H1 (cell line): ENCODE measurements at regions not wholly inside any gene's neighbourhood (a gene's known extent, or its start where the extent isn't known, plus 50 kb on each side); places are given as distances from the start of the nearest gene placed in this dataset.

Source experiments
- CTCF ChIA-PET: fragments of 300-600 bp; sonication (Branson Sonifier 250); formaldehyde crosslinking; loops from one replicate; lab custom pipeline; 2021; ENCODE audit not compliant: partially characterized antibody; lab: Charles Lee
- POLR2A ChIA-PET: fragments of 300-600 bp; sonication (Branson Sonifier 250); formaldehyde crosslinking; loops from one replicate; lab custom pipeline; 2021; ENCODE audit warnings: inconsistent platforms; ENCODE audit not compliant: partially characterized antibody; lab: Charles Lee
- DNase-seq, 2 experiments: peaks; one replicate each; pipeline versions ENCODE4 v3.0.0 to v3.0.0-alpha.2; 2010 to 2022; ENCODE audit warnings: low spot score in 2 of 2, low read depth in 1 of 2, mixed read lengths in 1 of 2
- FAIRE-seq: peaks from 2 replicates; lab custom pipeline; 2011; peaks lifted over from hg19 to GRCh38; lab: Jason Lieb, UNC
- H2AFZ ChIP-seq: 2 replicates; pipeline ENCODE4 v1.8.1; 2012; ENCODE audit warnings: low read length, inconsistent platforms
- H2AK5ac ChIP-seq: 2 replicates; pipeline ENCODE4 v1.6.1; 2013; ENCODE audit warnings: low read depth, low read length
- H2BK120ac ChIP-seq: replicated peaks from 2 replicates; pipeline ENCODE3; 2013; ENCODE audit warnings: low read depth, low read length, inconsistent platforms
- H2BK12ac ChIP-seq: 2 replicates; pipeline ENCODE4 v1.6.1; 2013; ENCODE audit warnings: low read depth, low read length
- H2BK15ac ChIP-seq: 2 replicates; pipeline ENCODE4 v1.6.1; 2013; ENCODE audit warnings: low read length
- H2BK20ac ChIP-seq: 2 replicates; pipeline ENCODE4 v1.6.1; 2013; ENCODE audit warnings: low read length
- H2BK5ac ChIP-seq: 2 replicates; pipeline ENCODE4 v1.6.1; 2013; ENCODE audit warnings: low read depth, low read length
- H3K14ac ChIP-seq: 2 replicates; pipeline ENCODE4 v1.6.1; 2013; ENCODE audit warnings: inconsistent platforms; ENCODE audit not compliant: insufficient read length
- H3K18ac ChIP-seq: 2 replicates; pipeline ENCODE4 v1.6.1; 2013; ENCODE audit warnings: low read length; ENCODE audit errors: extremely low read depth
- H3K23ac ChIP-seq: 2 replicates; pipeline ENCODE4 v1.6.1; 2013; ENCODE audit warnings: inconsistent platforms; ENCODE audit not compliant: insufficient read length
- H3K23me2 ChIP-seq: 2 replicates; pipeline ENCODE4 v1.6.1; 2013; ENCODE audit warnings: low read depth, low read length
- H3K27ac ChIP-seq: 2 replicates; pipeline ENCODE4 v1.6.1; 2011; ENCODE audit warnings: low read depth, low read length, inconsistent platforms
- H3K27me3 ChIP-seq, 4 experiments: replicated peaks in 1 of 4; 1 replicate in 1 of 4; 2 replicates in 3 of 4; pipeline versions ENCODE4 v1.6.1 to v1.8.1; 2011 to 2013; ENCODE audit warnings: low read length in 3 of 4, mild to moderate bottlenecking in 3 of 4, inconsistent platforms in 2 of 4, mixed read lengths in 2 of 4, moderate library complexity in 1 of 4; ENCODE audit not compliant: control insufficient read depth in 3 of 4, insufficient read depth in 3 of 4; ENCODE audit errors: extremely low read depth in 1 of 4
- H3K36me3 ChIP-seq, 4 experiments: 2 replicates each; pipeline versions ENCODE4 v1.6.1 to v1.8.1; 2011 to 2013; ENCODE audit warnings: mild to moderate bottlenecking in 4 of 4, low read length in 3 of 4, moderate library complexity in 2 of 4, control low read depth in 1 of 4, inconsistent platforms in 1 of 4; ENCODE audit not compliant: insufficient read depth in 4 of 4, control insufficient read depth in 2 of 4
- H3K4ac ChIP-seq: replicated peaks from 2 replicates; pipeline ENCODE3; 2013; ENCODE audit warnings: low read length, low read depth, mixed read lengths, inconsistent platforms; ENCODE audit not compliant: insufficient read length
- H3K4me1 ChIP-seq, 4 experiments: replicated peaks in 1 of 4; 1 replicate in 1 of 4; 2 replicates in 3 of 4; pipeline versions ENCODE4 v1.6.1 to v1.8.1; 2011 to 2013; ENCODE audit warnings: low read length in 3 of 4, inconsistent platforms in 2 of 4, mixed read lengths in 1 of 4; ENCODE audit not compliant: insufficient read depth in 4 of 4, control insufficient read depth in 3 of 4
- H3K4me2 ChIP-seq, 2 experiments: 2 replicates each; pipeline versions ENCODE4 v1.6.1 to v1.8.1; 2011 to 2013; ENCODE audit warnings: low read depth in 2 of 2, low read length in 2 of 2, control low read depth in 1 of 2, inconsistent platforms in 1 of 2, mild to moderate bottlenecking in 1 of 2; ENCODE audit not compliant: insufficient read depth in 1 of 2
- H3K4me3 ChIP-seq, 4 experiments: fragments of 200-600, 300-600 bp in 1 of 4; sonication (generic), shearing (Covaris generic), sonication (Bioruptor Twin) in 1 of 4; 2 replicates each; pipeline versions ENCODE4 v1.5.1 to v1.8.1; 2011 to 2016; ENCODE audit warnings: low read length in 4 of 4, low read depth in 3 of 4, control low read depth in 2 of 4, inconsistent platforms in 2 of 4, mild to moderate bottlenecking in 2 of 4, mixed read lengths in 1 of 4, moderate library complexity in 1 of 4; ENCODE audit not compliant: insufficient read depth in 2 of 4; ENCODE audit errors: extremely low read depth in 1 of 4
- H3K56ac ChIP-seq: replicated peaks from 2 replicates; pipeline ENCODE3; 2013; ENCODE audit warnings: low read depth, mild to moderate bottlenecking, mixed read lengths, low read length, inconsistent platforms; ENCODE audit not compliant: insufficient read length
- H3K79me1 ChIP-seq: 2 replicates; pipeline ENCODE4 v1.6.1; 2013; ENCODE audit warnings: low read depth, low read length, control low read depth
- H3K79me2 ChIP-seq, 2 experiments: 2 replicates each; pipeline versions ENCODE4 v1.6.1 to v1.8.1; 2012 to 2013; ENCODE audit warnings: low read length in 2 of 2, mild to moderate bottlenecking in 2 of 2, inconsistent platforms in 1 of 2; ENCODE audit not compliant: insufficient read depth in 2 of 2, control insufficient read depth in 1 of 2
- H3K9ac ChIP-seq, 4 experiments: replicated peaks in 1 of 4; 1 replicate in 1 of 4; 2 replicates in 3 of 4; pipeline versions ENCODE4 v1.6.1 to v1.8.1; 2011 to 2013; ENCODE audit warnings: low read depth in 3 of 4, low read length in 3 of 4, control low read depth in 2 of 4, mild to moderate bottlenecking in 2 of 4, moderate library complexity in 2 of 4, inconsistent platforms in 1 of 4; ENCODE audit errors: extremely low read depth in 1 of 4
- H3K9me3 ChIP-seq, 2 experiments: 2 replicates each; pipeline versions ENCODE4 v1.6.1 to v1.8.1; 2012 to 2013; ENCODE audit warnings: mild to moderate bottlenecking in 2 of 2, moderate library complexity in 2 of 2, control low read depth in 1 of 2, inconsistent platforms in 1 of 2, low read depth in 1 of 2, low read length in 1 of 2, mixed read lengths in 1 of 2; ENCODE audit not compliant: insufficient read depth in 2 of 2
- H4K20me1 ChIP-seq, 2 experiments: replicated peaks in 1 of 2; 2 replicates each; pipeline versions ENCODE3 to v1.8.1; 2011 to 2013; ENCODE audit warnings: inconsistent platforms in 2 of 2, low read length in 2 of 2, mild to moderate bottlenecking in 1 of 2; ENCODE audit not compliant: insufficient read depth in 2 of 2, control insufficient read depth in 1 of 2
- H4K5ac ChIP-seq: 2 replicates; pipeline ENCODE4 v1.6.1; 2013; ENCODE audit warnings: low read length, low read depth, mixed read lengths, inconsistent platforms; ENCODE audit not compliant: insufficient read length
- H4K8ac ChIP-seq: 2 replicates; pipeline ENCODE4 v1.8.0; 2013; ENCODE audit warnings: mild to moderate bottlenecking, moderate library complexity, low read length, inconsistent platforms; ENCODE audit not compliant: insufficient read depth; ENCODE audit errors: extremely low read depth
- H4K91ac ChIP-seq: replicated peaks from 2 replicates; pipeline ENCODE3; 2013; ENCODE audit warnings: low read length, mixed read lengths, inconsistent platforms; ENCODE audit not compliant: insufficient read length
- WGBS, 2 experiments: shearing (Covaris generic) in 1 of 2; methylation state at CpG; one replicate each; pipeline versions ENCODE4 v1.1.6 to v1.1.7; 2013 to 2015; ENCODE audit warnings: low lambda C conversion rate in 2 of 2, mixed read lengths in 2 of 2, inconsistent platforms in 1 of 2, low coverage in 1 of 2, missing lambda C conversion rate in 1 of 2; ENCODE audit not compliant: insufficient replicate concordance in 2 of 2, insufficient coverage in 1 of 2, insufficient read length in 1 of 2; ENCODE audit errors: extremely low coverage in 1 of 2, missing lambda C conversion rate in 1 of 2; 5-methylcytosine and 5-hydroxymethylcytosine counted together
- TF ChIP-seq, protein P1 (sequence below): fragments of 300-600 bp; sonication (generic); IDR thresholded peaks from 2 replicates; pipeline ENCODE4 v1.7.1; 2012; ENCODE audit warnings: low read length, moderate library complexity, mild to moderate bottlenecking, inconsistent platforms; ENCODE audit not compliant: insufficient replicate concordance

DNA sequence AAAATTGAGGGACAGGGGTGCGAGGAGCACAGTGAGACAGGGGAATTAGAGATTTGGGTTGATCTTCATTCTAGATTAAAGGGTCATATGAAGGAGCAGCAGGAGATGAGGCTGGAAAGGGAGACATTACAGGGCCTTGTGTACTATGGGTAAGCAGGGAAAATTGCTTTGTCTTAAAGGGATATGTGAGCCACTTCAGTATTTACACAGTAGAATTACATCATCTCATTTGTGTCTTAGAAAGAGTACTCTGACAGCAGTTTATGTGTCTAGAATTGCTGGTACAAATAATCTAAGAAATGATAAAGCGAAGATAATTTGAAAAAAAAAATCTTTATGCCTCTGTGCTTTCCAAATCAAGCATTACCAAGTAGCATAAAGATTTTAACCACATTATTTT lies 287.0 kb upstream of the ARRDC3 start:
- no peak overlapping the region for H3K18ac ChIP-seq
- H3K9me3 ChIP-seq = no peaks in the 10 kb centered on the region
- H3K4ac ChIP-seq = no peak overlapping the region
- no peak overlapping the region for H2BK5ac ChIP-seq
- H2BK15ac ChIP-seq = no peak overlapping the region
- no peak overlapping the region for H3K23ac ChIP-seq
- no peak overlapping the region for H3K4me3 ChIP-seq
- H4K91ac ChIP-seq = no peak overlapping the region
- ChIA-PET CTCF (interaction anchor here (0.6 kb wide), 1 partner anchor 156 kb away, joined by 3 read pairs; no protein-coding TSS in a partner anchor), POLR2A (no interaction called here)
- H3K23me2 ChIP-seq = no peaks in the 10 kb centered on the region
- no peak overlapping the region for H3K14ac ChIP-seq
- H2BK120ac ChIP-seq = no peak overlapping the region
- no peaks in the 10 kb centered on the region for H3K4me1 ChIP-seq
- H3K79me2 ChIP-seq = no peaks in the 10 kb centered on the region
- no peak overlapping the region for H2AK5ac ChIP-seq
- H3K79me1 ChIP-seq = no peaks in the 10 kb centered on the region
- no peak overlapping the region for H4K8ac ChIP-seq
- no peak for DNase-seq
- 89% methylated on average over 2 of the region's 2 CpGs; no CpG with 5 or more reads in 1 of the 2 experiments for WGBS, 2 experiments
- H3K4me2 ChIP-seq = no peak overlapping the region
- no peaks in the 10 kb centered on the region for H4K20me1 ChIP-seq
- no peak overlapping the region for H2BK20ac ChIP-seq
- no peak overlapping the region for H3K56ac ChIP-seq
- no peak for FAIRE-seq
- no peak overlapping the region for H3K9ac ChIP-seq
- no peak overlapping the region for H2AFZ ChIP-seq
- H3K27me3 ChIP-seq = no peaks in the 10 kb centered on the region
- no peak overlapping the region for H3K27ac ChIP-seq
- H3K36me3 ChIP-seq = no peaks in the 10 kb centered on the region
- H2BK12ac ChIP-seq = no peak overlapping the region
- no peak overlapping the region for H4K5ac ChIP-seq
- TF ChIP-seq, protein P1, sequence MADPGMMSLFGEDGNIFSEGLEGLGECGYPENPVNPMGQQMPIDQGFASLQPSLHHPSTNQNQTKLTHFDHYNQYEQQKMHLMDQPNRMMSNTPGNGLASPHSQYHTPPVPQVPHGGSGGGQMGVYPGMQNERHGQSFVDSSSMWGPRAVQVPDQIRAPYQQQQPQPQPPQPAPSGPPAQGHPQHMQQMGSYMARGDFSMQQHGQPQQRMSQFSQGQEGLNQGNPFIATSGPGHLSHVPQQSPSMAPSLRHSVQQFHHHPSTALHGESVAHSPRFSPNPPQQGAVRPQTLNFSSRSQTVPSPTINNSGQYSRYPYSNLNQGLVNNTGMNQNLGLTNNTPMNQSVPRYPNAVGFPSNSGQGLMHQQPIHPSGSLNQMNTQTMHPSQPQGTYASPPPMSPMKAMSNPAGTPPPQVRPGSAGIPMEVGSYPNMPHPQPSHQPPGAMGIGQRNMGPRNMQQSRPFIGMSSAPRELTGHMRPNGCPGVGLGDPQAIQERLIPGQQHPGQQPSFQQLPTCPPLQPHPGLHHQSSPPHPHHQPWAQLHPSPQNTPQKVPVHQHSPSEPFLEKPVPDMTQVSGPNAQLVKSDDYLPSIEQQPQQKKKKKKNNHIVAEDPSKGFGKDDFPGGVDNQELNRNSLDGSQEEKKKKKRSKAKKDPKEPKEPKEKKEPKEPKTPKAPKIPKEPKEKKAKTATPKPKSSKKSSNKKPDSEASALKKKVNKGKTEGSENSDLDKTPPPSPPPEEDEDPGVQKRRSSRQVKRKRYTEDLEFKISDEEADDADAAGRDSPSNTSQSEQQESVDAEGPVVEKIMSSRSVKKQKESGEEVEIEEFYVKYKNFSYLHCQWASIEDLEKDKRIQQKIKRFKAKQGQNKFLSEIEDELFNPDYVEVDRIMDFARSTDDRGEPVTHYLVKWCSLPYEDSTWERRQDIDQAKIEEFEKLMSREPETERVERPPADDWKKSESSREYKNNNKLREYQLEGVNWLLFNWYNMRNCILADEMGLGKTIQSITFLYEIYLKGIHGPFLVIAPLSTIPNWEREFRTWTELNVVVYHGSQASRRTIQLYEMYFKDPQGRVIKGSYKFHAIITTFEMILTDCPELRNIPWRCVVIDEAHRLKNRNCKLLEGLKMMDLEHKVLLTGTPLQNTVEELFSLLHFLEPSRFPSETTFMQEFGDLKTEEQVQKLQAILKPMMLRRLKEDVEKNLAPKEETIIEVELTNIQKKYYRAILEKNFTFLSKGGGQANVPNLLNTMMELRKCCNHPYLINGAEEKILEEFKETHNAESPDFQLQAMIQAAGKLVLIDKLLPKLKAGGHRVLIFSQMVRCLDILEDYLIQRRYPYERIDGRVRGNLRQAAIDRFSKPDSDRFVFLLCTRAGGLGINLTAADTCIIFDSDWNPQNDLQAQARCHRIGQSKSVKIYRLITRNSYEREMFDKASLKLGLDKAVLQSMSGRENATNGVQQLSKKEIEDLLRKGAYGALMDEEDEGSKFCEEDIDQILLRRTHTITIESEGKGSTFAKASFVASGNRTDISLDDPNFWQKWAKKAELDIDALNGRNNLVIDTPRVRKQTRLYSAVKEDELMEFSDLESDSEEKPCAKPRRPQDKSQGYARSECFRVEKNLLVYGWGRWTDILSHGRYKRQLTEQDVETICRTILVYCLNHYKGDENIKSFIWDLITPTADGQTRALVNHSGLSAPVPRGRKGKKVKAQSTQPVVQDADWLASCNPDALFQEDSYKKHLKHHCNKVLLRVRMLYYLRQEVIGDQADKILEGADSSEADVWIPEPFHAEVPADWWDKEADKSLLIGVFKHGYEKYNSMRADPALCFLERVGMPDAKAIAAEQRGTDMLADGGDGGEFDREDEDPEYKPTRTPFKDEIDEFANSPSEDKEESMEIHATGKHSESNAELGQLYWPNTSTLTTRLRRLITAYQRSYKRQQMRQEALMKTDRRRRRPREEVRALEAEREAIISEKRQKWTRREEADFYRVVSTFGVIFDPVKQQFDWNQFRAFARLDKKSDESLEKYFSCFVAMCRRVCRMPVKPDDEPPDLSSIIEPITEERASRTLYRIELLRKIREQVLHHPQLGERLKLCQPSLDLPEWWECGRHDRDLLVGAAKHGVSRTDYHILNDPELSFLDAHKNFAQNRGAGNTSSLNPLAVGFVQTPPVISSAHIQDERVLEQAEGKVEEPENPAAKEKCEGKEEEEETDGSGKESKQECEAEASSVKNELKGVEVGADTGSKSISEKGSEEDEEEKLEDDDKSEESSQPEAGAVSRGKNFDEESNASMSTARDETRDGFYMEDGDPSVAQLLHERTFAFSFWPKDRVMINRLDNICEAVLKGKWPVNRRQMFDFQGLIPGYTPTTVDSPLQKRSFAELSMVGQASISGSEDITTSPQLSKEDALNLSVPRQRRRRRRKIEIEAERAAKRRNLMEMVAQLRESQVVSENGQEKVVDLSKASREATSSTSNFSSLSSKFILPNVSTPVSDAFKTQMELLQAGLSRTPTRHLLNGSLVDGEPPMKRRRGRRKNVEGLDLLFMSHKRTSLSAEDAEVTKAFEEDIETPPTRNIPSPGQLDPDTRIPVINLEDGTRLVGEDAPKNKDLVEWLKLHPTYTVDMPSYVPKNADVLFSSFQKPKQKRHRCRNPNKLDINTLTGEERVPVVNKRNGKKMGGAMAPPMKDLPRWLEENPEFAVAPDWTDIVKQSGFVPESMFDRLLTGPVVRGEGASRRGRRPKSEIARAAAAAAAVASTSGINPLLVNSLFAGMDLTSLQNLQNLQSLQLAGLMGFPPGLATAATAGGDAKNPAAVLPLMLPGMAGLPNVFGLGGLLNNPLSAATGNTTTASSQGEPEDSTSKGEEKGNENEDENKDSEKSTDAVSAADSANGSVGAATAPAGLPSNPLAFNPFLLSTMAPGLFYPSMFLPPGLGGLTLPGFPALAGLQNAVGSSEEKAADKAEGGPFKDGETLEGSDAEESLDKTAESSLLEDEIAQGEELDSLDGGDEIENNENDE = no peak
